GM23338 (cell line): ENCODE measurements at regions not wholly inside any gene's neighbourhood (a gene's known extent, or its start where the extent isn't known, plus 50 kb on each side); places are given as distances from the start of the nearest gene placed in this dataset.

Experiments
- CTCF ChIP-seq, 2 experiments: fragments of 200-600 bp in 1 of 2; sonication (generic) in 1 of 2; conservative IDR thresholded peaks; 2 replicates each; pipeline versions ENCODE4 v1.5.1 to v1.6.1; 2016 to 2017; ENCODE audit warnings: antibody characterized with exemption in 2 of 2, low read depth in 2 of 2, mild to moderate bottlenecking in 2 of 2, moderate library complexity in 1 of 2
- EZH2 ChIP-seq: fragments of 200-600 bp; sonication (generic); IDR thresholded peaks from one replicate; pipeline ENCODE4 v1.8.0; 2017; ENCODE audit warnings: antibody characterized with exemption, mild to moderate bottlenecking, low read depth; ENCODE audit not compliant: unreplicated experiment
- JUNB ChIP-seq: IDR thresholded peaks from one replicate; pipeline ENCODE4 v1.6.1; 2016; ENCODE audit warnings: antibody characterized with exemption; ENCODE audit not compliant: unreplicated experiment
- ZNF114 ChIP-seq: fragments of 250-450 bp; sonication (Bioruptor Pico); IDR thresholded peaks from 2 replicates; pipeline ENCODE4 v1.5.0; 2020; ENCODE audit warnings: mild to moderate bottlenecking, moderate library complexity

- no peak for TF ChIP-seq ZNF114 (CRISPR knock-in tag)
- TF ChIP-seq CTCF (conservative IDR thresholded peaks at IDR 0.05; ENCODE audit: low read depth in 2 of 2), result no peak
- no peak for TF ChIP-seq JUNB
- no peak for TF ChIP-seq EZH2
Measured at GRCh38 chr11:111045874-111046273, 199.7 kb upstream of the POU2AF2 start.
